Body of pancreas (tissue), 4 donors: ENCODE measurements at regions not wholly inside any gene's neighbourhood (a gene's known extent, or its start where the extent isn't known, plus 50 kb on each side); places are given as distances from the start of the nearest gene placed in this dataset.

Experiments
- CTCF ChIP-seq, 7 experiments: fragments of 450-650 bp in 4 of 7; fragments of 200-600 bp in 3 of 7; sonication (generic) in 3 of 7; IDR thresholded peaks; one replicate each; pipeline ENCODE4 v1.5.1; 2016 to 2019; ENCODE audit warnings: antibody characterized with exemption in 7 of 7
- POLR2A ChIP-seq, 3 donors: fragments of 450-650 bp; IDR thresholded peaks; one replicate each; pipeline ENCODE4 v1.6.1; 2016; ENCODE audit warnings: antibody characterized with exemption in 3 of 3, mild to moderate bottlenecking in 2 of 3

DNA sequence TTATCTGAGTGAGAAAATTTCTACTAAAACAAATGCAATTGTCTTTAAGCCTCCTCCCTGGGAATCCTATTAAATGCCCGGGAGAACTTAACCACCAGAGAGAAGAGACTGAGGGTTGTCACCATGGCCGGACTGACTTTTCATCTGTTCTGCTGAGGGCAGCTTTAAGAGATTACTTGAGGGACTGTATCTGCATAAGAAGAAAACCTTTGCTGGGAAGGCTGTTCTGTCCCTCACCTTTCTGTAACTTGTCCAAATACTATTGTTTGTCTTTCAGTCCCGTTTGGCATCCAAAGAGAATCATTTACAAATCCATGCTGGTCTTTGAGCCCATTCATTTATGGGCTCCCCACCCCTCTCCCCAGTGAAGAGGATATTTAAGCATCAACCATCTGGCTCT is 306.3 kb upstream of the FLRT2 start:
- TF ChIP-seq CTCF (IDR thresholded peaks at IDR 0.05) (no peak), POLR2A (IDR thresholded peaks at IDR 0.05) (no peak)
